H9 (cell line): ENCODE measurements at regions not wholly inside any gene's neighbourhood (a gene's known extent, or its start where the extent isn't known, plus 50 kb on each side); places are given as distances from the start of the nearest gene placed in this dataset.

ENCODE experiments used
- DNase-seq: peaks from one replicate; pipeline ENCODE4 v3.0.0-alpha.2; 2017
- H2AFZ ChIP-seq: one replicate; pipeline ENCODE4 v1.6.1; 2013; ENCODE audit warnings: mild to moderate bottlenecking, low read length, control low read depth, moderate library complexity
- H2AK5ac ChIP-seq: 2 replicates; pipeline ENCODE4 v1.6.1; 2013; ENCODE audit warnings: low read length, control low read depth, mixed read lengths; ENCODE audit not compliant: insufficient read length
- H2BK120ac ChIP-seq: one replicate; pipeline ENCODE4 v1.6.1; 2013; ENCODE audit warnings: low read depth, mild to moderate bottlenecking, low read length, control low read depth, inconsistent platforms; ENCODE audit not compliant: poor library complexity, severe bottlenecking
- H2BK12ac ChIP-seq: 2 replicates; pipeline ENCODE4 v1.6.1; 2013; ENCODE audit warnings: low read length, control low read depth, mixed read lengths, low read depth; ENCODE audit not compliant: insufficient read length
- H2BK15ac ChIP-seq: 2 replicates; pipeline ENCODE4 v1.6.1; 2013; ENCODE audit warnings: low read depth, low read length, control low read depth
- H2BK20ac ChIP-seq: one replicate; pipeline ENCODE4 v1.6.1; 2013; ENCODE audit warnings: low read depth, mild to moderate bottlenecking, low read length, control low read depth, inconsistent platforms; ENCODE audit not compliant: poor library complexity, severe bottlenecking
- H2BK5ac ChIP-seq: 2 replicates; pipeline ENCODE4 v1.6.1; 2013; ENCODE audit warnings: low read length, control low read depth, mixed read lengths; ENCODE audit not compliant: insufficient read length
- H3K14ac ChIP-seq: 2 replicates; pipeline ENCODE4 v1.6.1; 2013; ENCODE audit warnings: low read length, control low read depth; ENCODE audit not compliant: insufficient read depth
- H3K18ac ChIP-seq: 2 replicates; pipeline ENCODE4 v1.6.1; 2013; ENCODE audit warnings: low read depth, mild to moderate bottlenecking, mixed read lengths, low read length, control low read depth; ENCODE audit not compliant: insufficient read length
- H3K23ac ChIP-seq: 2 replicates; pipeline ENCODE4 v1.6.1; 2013; ENCODE audit warnings: low read length, control low read depth, mixed read lengths, low read depth; ENCODE audit not compliant: insufficient read length
- H3K23me2 ChIP-seq: 2 replicates; pipeline ENCODE4 v1.6.1; 2013; ENCODE audit warnings: low read depth, mild to moderate bottlenecking, mixed read lengths, low read length, control low read depth; ENCODE audit not compliant: insufficient read length, poor library complexity, severe bottlenecking
- H3K27ac ChIP-seq: 2 replicates; pipeline ENCODE4 v1.5.1; 2013; ENCODE audit warnings: low read length, control low read depth, mixed read lengths, low read depth; ENCODE audit not compliant: insufficient read length
- H3K27me3 ChIP-seq: 2 replicates; pipeline ENCODE4 v1.6.1; 2013; ENCODE audit warnings: low read length, control low read depth, inconsistent platforms; ENCODE audit not compliant: insufficient read depth
- H3K4ac ChIP-seq: 2 replicates; pipeline ENCODE4 v1.6.1; 2013; ENCODE audit warnings: low read depth, mild to moderate bottlenecking, control low read depth, inconsistent platforms, low read length, moderate library complexity
- H3K4me1 ChIP-seq: 2 replicates; pipeline ENCODE4 v1.6.1; 2013; ENCODE audit warnings: low read length, control low read depth, inconsistent platforms; ENCODE audit not compliant: insufficient read depth
- H3K4me2 ChIP-seq: 2 replicates; pipeline ENCODE4 v1.6.1; 2013; ENCODE audit warnings: low read length, control low read depth, mixed read lengths; ENCODE audit not compliant: insufficient read length, insufficient read depth
- H3K56ac ChIP-seq: 2 replicates; pipeline ENCODE4 v1.6.1; 2013; ENCODE audit warnings: low read depth, mild to moderate bottlenecking, mixed read lengths, low read length, control low read depth; ENCODE audit not compliant: insufficient read length
- H3K79me1 ChIP-seq: 2 replicates; pipeline ENCODE4 v1.6.1; 2013; ENCODE audit warnings: low read depth, mild to moderate bottlenecking, moderate library complexity, low read length, control low read depth, inconsistent platforms; ENCODE audit not compliant: insufficient read depth, poor library complexity, severe bottlenecking
- H3K79me2 ChIP-seq: 2 replicates; pipeline ENCODE4 v1.6.1; 2013; ENCODE audit warnings: low read length, control low read depth, inconsistent platforms; ENCODE audit not compliant: insufficient read depth
- H3K9ac ChIP-seq: 2 replicates; pipeline ENCODE4 v1.6.1; 2013; ENCODE audit warnings: low read length, control low read depth, mixed read lengths; ENCODE audit not compliant: insufficient read length; ENCODE audit errors: extremely low read depth
- H3K9me3 ChIP-seq: one replicate; pipeline ENCODE4 v1.6.1; 2013; ENCODE audit warnings: low read depth, low read length, inconsistent platforms; ENCODE audit not compliant: control insufficient read depth
- H3T11ph ChIP-seq: one replicate; pipeline ENCODE4 v1.6.1; 2013; ENCODE audit warnings: mild to moderate bottlenecking, low read length, control low read depth, inconsistent platforms
- H4K20me1 ChIP-seq: one replicate; pipeline ENCODE4 v1.6.1; 2013; ENCODE audit not compliant: control insufficient read depth, insufficient read length, insufficient read depth
- H4K5ac ChIP-seq: 2 replicates; pipeline ENCODE4 v1.6.1; 2013; ENCODE audit warnings: low read depth, mild to moderate bottlenecking, mixed read lengths, low read length, control low read depth; ENCODE audit not compliant: insufficient read length
- H4K8ac ChIP-seq: replicated peaks from 2 replicates; pipeline ENCODE4 v1.6.1; 2013; ENCODE audit warnings: low read length, control low read depth, mixed read lengths, low read depth; ENCODE audit not compliant: insufficient read length
- H4K91ac ChIP-seq: 2 replicates; pipeline ENCODE4 v1.6.1; 2013; ENCODE audit warnings: low read depth, mild to moderate bottlenecking, moderate library complexity, mixed read lengths, low read length, control low read depth; ENCODE audit not compliant: insufficient read length
- H3K27ac Mint-ChIP-seq, 3 experiments: 2 replicates in 2 of 3; 3 replicates in 1 of 3; pipeline ENCODE4 v1.8.0; 2020 to 2021; ENCODE audit warnings: mixed read lengths in 3 of 3, mild to moderate bottlenecking in 1 of 3, moderate library complexity in 1 of 3
- H3K27me3 Mint-ChIP-seq: 2 replicates; pipeline ENCODE4 v1.8.0; 2021; ENCODE audit warnings: low read depth, mild to moderate bottlenecking, moderate library complexity, mixed read lengths
- H3K36me3 Mint-ChIP-seq, 3 experiments: 2 replicates in 2 of 3; 3 replicates in 1 of 3; pipeline ENCODE4 v1.8.0; 2020 to 2021; ENCODE audit warnings: low read depth in 3 of 3, mixed read lengths in 3 of 3; ENCODE audit not compliant: insufficient read depth in 1 of 3
- H3K4me1 Mint-ChIP-seq, 2 experiments: 2 replicates each; pipeline ENCODE4 v1.8.0; 2020; ENCODE audit warnings: mixed read lengths in 2 of 2
- H3K4me3 Mint-ChIP-seq, 2 experiments: 2 replicates in 1 of 2; 3 replicates in 1 of 2; pipeline ENCODE4 v1.8.0; 2020 to 2021; ENCODE audit warnings: mild to moderate bottlenecking in 2 of 2, mixed read lengths in 2 of 2, moderate library complexity in 1 of 2
- H3K9me3 Mint-ChIP-seq, 2 experiments: 2 replicates in 1 of 2; 3 replicates in 1 of 2; pipeline ENCODE4 v1.8.0; 2020; ENCODE audit warnings: mild to moderate bottlenecking in 2 of 2, mixed read lengths in 2 of 2, moderate library complexity in 1 of 2
- CTCF ChIP-seq: fragments of 200-600 bp; sonication (generic); conservative IDR thresholded peaks from 3 replicates; pipeline ENCODE4 v1.8.0; 2021; ENCODE audit warnings: antibody characterized with exemption, mild to moderate bottlenecking
- WGBS: extraction: QIAGEN DNeasy Blood & Tissue Kit; methylation state at CpG from one replicate; pipeline ENCODE4 v1.1.7; 2013; ENCODE audit warnings: missing lambda C conversion rate, low lambda C conversion rate, mixed read lengths; ENCODE audit not compliant: insufficient read length; ENCODE audit errors: extremely low coverage; 5-methylcytosine and 5-hydroxymethylcytosine counted together

DNA sequence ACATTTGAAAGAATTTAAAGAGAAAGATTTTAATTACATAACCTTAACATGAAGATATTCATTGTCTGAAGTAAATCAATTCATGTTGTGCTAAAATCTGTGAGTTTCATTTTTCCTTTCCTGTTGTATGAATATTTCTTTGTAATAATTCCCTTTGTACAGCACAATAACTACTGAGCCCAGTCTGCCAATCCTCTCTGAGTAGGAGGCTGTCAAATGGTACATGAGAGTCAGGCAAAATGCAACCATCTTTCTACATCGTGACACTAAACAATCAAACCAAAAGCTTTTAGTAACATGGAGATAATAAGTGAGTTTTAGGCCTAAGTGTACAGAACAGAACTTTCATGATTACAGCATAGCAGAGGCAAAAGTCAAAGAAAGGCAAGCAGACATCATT lies 165.5 kb downstream of the PLPPR4 start:
- Histone ChIP-seq H2BK5ac (no peak overlapping the region), H3K4me2 (no peak overlapping the region), H3K18ac (no peak overlapping the region), H2BK120ac (no peak overlapping the region), H3K4me1 (no peaks in the 10 kb centered on the region), H3K79me2 (no peaks in the 10 kb centered on the region), H3K4ac (no peak overlapping the region), H3T11ph (no peak overlapping the region), H3K9me3 (no peaks in the 10 kb centered on the region), H3K27ac (no peak overlapping the region), H2BK12ac (no peak overlapping the region), H4K91ac (no peak overlapping the region), H4K5ac (no peak overlapping the region), H3K79me1 (no peaks in the 10 kb centered on the region), H2BK15ac (no peak overlapping the region), H3K56ac (no peak overlapping the region), H2AK5ac (no peak overlapping the region), H3K23ac (no peak overlapping the region), H3K9ac (no peak overlapping the region), H3K23me2 (no peaks in the 10 kb centered on the region), H4K8ac (no peak overlapping the region), H4K20me1 (no peaks in the 10 kb centered on the region), H2BK20ac (no peak overlapping the region), H3K27me3 (no peaks in the 10 kb centered on the region), H3K14ac (no peak overlapping the region), H2AFZ (no peak overlapping the region)
- no peak overlapping the region for H3K27ac Mint-ChIP-seq
- no peak for TF ChIP-seq CTCF
- no peaks in the 10 kb centered on the region; a peak in 1 of 7 replicates for H3K36me3 Mint-ChIP-seq
- H3K27me3 Mint-ChIP-seq, result no peaks in the 10 kb centered on the region
- H3K4me1 Mint-ChIP-seq, result no peaks in the 10 kb centered on the region
- no CpG with 5 or more reads among the region's 1 CpG for WGBS
- H3K9me3 Mint-ChIP-seq, result no peaks in the 10 kb centered on the region
- DNase-seq, result no peak
- H3K4me3 Mint-ChIP-seq, result no peak overlapping the region
